ENCODE measurements at regions not wholly inside any gene's neighbourhood (a gene's known extent, or its start where the extent isn't known, plus 50 kb on each side); places are given as distances from the start of the nearest gene placed in this dataset.

DNA sequence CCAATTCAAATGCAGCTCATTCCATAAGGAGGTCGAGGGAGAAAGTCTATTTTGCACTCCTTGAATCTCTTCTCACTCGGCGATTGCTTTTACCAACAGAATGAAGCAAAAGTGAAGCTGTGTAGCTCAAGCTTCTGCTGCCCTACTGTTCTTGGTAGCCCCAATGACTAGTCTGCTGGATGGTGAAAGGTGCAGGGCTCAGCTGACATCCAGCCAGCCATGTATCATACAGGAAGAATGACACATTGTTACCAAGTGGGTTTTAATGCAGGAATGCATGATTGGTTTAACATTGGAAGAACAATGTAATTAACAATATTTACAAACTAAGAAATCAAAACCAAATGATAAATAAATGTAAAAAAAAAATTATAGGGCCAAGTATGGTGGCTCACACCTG, 286.2 kb upstream of the HSFY2 start:
- TF ChIP-seq POLR2A (IDR thresholded peaks at IDR 0.05) (no peak), POLR2AphosphoS5 (IDR thresholded peaks at IDR 0.05) (no peak)
- TF ChIP-seq, protein P1, sequence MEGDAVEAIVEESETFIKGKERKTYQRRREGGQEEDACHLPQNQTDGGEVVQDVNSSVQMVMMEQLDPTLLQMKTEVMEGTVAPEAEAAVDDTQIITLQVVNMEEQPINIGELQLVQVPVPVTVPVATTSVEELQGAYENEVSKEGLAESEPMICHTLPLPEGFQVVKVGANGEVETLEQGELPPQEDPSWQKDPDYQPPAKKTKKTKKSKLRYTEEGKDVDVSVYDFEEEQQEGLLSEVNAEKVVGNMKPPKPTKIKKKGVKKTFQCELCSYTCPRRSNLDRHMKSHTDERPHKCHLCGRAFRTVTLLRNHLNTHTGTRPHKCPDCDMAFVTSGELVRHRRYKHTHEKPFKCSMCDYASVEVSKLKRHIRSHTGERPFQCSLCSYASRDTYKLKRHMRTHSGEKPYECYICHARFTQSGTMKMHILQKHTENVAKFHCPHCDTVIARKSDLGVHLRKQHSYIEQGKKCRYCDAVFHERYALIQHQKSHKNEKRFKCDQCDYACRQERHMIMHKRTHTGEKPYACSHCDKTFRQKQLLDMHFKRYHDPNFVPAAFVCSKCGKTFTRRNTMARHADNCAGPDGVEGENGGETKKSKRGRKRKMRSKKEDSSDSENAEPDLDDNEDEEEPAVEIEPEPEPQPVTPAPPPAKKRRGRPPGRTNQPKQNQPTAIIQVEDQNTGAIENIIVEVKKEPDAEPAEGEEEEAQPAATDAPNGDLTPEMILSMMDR (IDR thresholded peaks at IDR 0.05), result no peak
